Omental fat pad (tissue), 3 donors: ENCODE measurements at regions not wholly inside any gene's neighbourhood (a gene's known extent, or its start where the extent isn't known, plus 50 kb on each side); places are given as distances from the start of the nearest gene placed in this dataset.

ENCODE experiments used
- ATAC-seq: fragments of 150-250 bp; one replicate; pipeline ENCODE4 v1.9.1; 2016; ENCODE audit warnings: mild to moderate bottlenecking, moderate library complexity; ENCODE audit not compliant: low FRiP score
- DNase-seq: peaks from one replicate; pipeline ENCODE4 v3.0.0-alpha.2; 2019; ENCODE audit warnings: low spot score
- CTCF ChIP-seq, 3 donors: fragments of 450-650 bp; IDR thresholded peaks; one replicate each; pipeline ENCODE4 v1.5.1; 2016 to 2017; ENCODE audit warnings: antibody characterized with exemption in 3 of 3, mild to moderate bottlenecking in 3 of 3, moderate library complexity in 2 of 3

GRCh38 chr6:137944793-137945498 lies 77.9 kb downstream of the TNFAIP3 start:
- TF ChIP-seq CTCF (IDR thresholded peaks at IDR 0.05) = peak in 2 of 3 donors; percentile 12 to 65
- DNase-seq (no peak), ATAC-seq (peak; percentile 82)

- no peak for ATAC-seq
- DNase-seq = no peak
- TF ChIP-seq CTCF (IDR thresholded peaks at IDR 0.05) = no peak
Observed at GRCh38 chr6:137949686-137950390, 82.8 kb downstream of the TNFAIP3 start.

GRCh38 chr6:137950581-137950980 lies 83.5 kb downstream of the TNFAIP3 start:
- DNase-seq (no peak), ATAC-seq (no peak)
- TF ChIP-seq CTCF (IDR thresholded peaks at IDR 0.05) = no peak

- TF ChIP-seq CTCF (IDR thresholded peaks at IDR 0.05) = no peak
- no peak for DNase-seq
- ATAC-seq = no peak
Observed at GRCh38 chr6:137951064-137951597, 84.1 kb downstream of the TNFAIP3 start.

GRCh38 chr6:137952247-137952646 lies 85.2 kb downstream of the TNFAIP3 start:
- ATAC-seq = no peak
- TF ChIP-seq CTCF (IDR thresholded peaks at IDR 0.05) = no peak
- no peak for DNase-seq

- TF ChIP-seq CTCF (IDR thresholded peaks at IDR 0.05) = no peak
- DNase-seq (no peak), ATAC-seq (no peak)
Observed at GRCh38 chr6:137953761-137954160, 86.7 kb downstream of the TNFAIP3 start.
